A673 (cell line): ENCODE measurements at regions not wholly inside any gene's neighbourhood (a gene's known extent, or its start where the extent isn't known, plus 50 kb on each side); places are given as distances from the start of the nearest gene placed in this dataset.

Experiments used
- BruUV-seq: library from RNA; stranded (reverse); fragments of 400-500 nt; replicated peaks from 2 replicates; lab custom pipeline; 2021; lab: Mats Ljungman, UMichigan
- CTCF ChIA-PET: fragments of 300-600 bp; sonication (Branson Sonifier 250); formaldehyde crosslinking; loops from one replicate; lab custom pipeline; 2022; ENCODE audit warnings: antibody characterized with exemption; lab: Charles Lee
- POLR2A ChIA-PET: fragments of 300-600 bp; sonication (Branson Sonifier 250); formaldehyde crosslinking; loops from one replicate; lab custom pipeline; 2022; ENCODE audit warnings: antibody characterized with exemption; ENCODE audit not compliant: low non-redundant PET; lab: Charles Lee
- DNase-seq: peaks from one replicate; pipeline ENCODE4 v3.0.0-alpha.2; 2015; ENCODE audit warnings: low spot score
- H3K27ac ChIP-seq: fragments of 200-600 bp; sonication (generic); 2 replicates; pipeline ENCODE4 v1.5.1; 2016; ENCODE audit warnings: mixed run types, low read depth, mild to moderate bottlenecking, mixed read lengths, antibody characterized with exemption, low read length; ENCODE audit not compliant: poor library complexity, severe bottlenecking
- H3K27me3 ChIP-seq: fragments of 200-600 bp; sonication (generic); replicated peaks from 2 replicates; pipeline ENCODE4 v1.6.1; 2017; ENCODE audit warnings: mixed run types, low read depth, mild to moderate bottlenecking, mixed read lengths, antibody characterized with exemption, low read length; ENCODE audit not compliant: insufficient read depth, poor library complexity
- H3K36me3 ChIP-seq: fragments of 200-600 bp; sonication (generic); 2 replicates; pipeline ENCODE4 v1.6.1; 2016; ENCODE audit warnings: mixed run types, mild to moderate bottlenecking, mixed read lengths, antibody characterized with exemption, low read length; ENCODE audit not compliant: insufficient read depth, poor library complexity, severe bottlenecking
- H3K4me1 ChIP-seq: fragments of 200-600 bp; sonication (generic); 2 replicates; pipeline ENCODE4 v1.6.1; 2017; ENCODE audit warnings: mixed run types, mild to moderate bottlenecking, mixed read lengths, antibody characterized with exemption, low read length; ENCODE audit not compliant: insufficient read depth, poor library complexity, severe bottlenecking
- H3K4me3 ChIP-seq: fragments of 200-600 bp; sonication (generic); 2 replicates; pipeline ENCODE4 v1.5.1; 2016; ENCODE audit warnings: low read depth, mixed run types, mild to moderate bottlenecking, mixed read lengths, low read length; ENCODE audit not compliant: poor library complexity, severe bottlenecking
- H3K9me3 ChIP-seq: fragments of 200-600 bp; sonication (generic); 2 replicates; pipeline ENCODE4 v1.6.1; 2016; ENCODE audit warnings: mixed run types, low read depth, mild to moderate bottlenecking, mixed read lengths, antibody characterized with exemption, low read length; ENCODE audit not compliant: poor library complexity, severe bottlenecking
- CTCF ChIP-seq: fragments of 300-800, 200-600 bp; sonication (generic); conservative IDR thresholded peaks from 2 replicates; pipeline ENCODE4 v1.5.1; 2017; ENCODE audit warnings: low read depth, mild to moderate bottlenecking, antibody characterized with exemption, low read length, moderate library complexity, mixed read lengths
- EZH2 ChIP-seq: fragments of 200-600 bp; sonication (generic); IDR thresholded peaks from 2 replicates; pipeline ENCODE4 v1.6.1; 2017; ENCODE audit warnings: borderline replicate concordance, low read depth, mild to moderate bottlenecking, mixed read lengths, antibody characterized with exemption, low read length; ENCODE audit not compliant: poor library complexity, severe bottlenecking
- intact Hi-C: fragments of 100-400 bp; cut with micrococcal nuclease; formaldehyde crosslinking; loops from one replicate; pipeline ENCODE4 v1.10.0; 2022; ENCODE audit not compliant: unreplicated experiment

GRCh38 chr22:48146426-48146825, 1384.0 kb downstream of the TBC1D22A start:
- no TSS peak for BruUV-seq
- DNase-seq, result no peak
- intact Hi-C loops, result no loop called here
- H3K27ac ChIP-seq, result no peak overlapping the region
- no peaks in the 10 kb centered on the region for H3K36me3 ChIP-seq
- ChIA-PET CTCF (no interaction called here), POLR2A (no interaction called here)
- H3K27me3 ChIP-seq, result peaks cover 39% of the 10 kb centered on the region
- H3K4me1 ChIP-seq, result no peaks in the 10 kb centered on the region
- no peak overlapping the region for H3K4me3 ChIP-seq
- H3K9me3 ChIP-seq, result no peaks in the 10 kb centered on the region
- TF ChIP-seq EZH2 (no peak), CTCF (no peak)

- Histone ChIP-seq H3K27me3 (peaks cover 39% of the 10 kb centered on the region), H3K27ac (no peak overlapping the region), H3K4me1 (no peaks in the 10 kb centered on the region), H3K9me3 (no peaks in the 10 kb centered on the region), H3K4me3 (no peak overlapping the region), H3K36me3 (no peaks in the 10 kb centered on the region)
- no peak for DNase-seq
- no TSS peak for BruUV-seq
- ChIA-PET CTCF (no interaction called here), POLR2A (no interaction called here)
- TF ChIP-seq CTCF (no peak), EZH2 (no peak)
- intact Hi-C loops, result no loop called here
These were observed 1383.3 kb downstream of the TBC1D22A start for GRCh38 chr22:48145738-48146137.

GRCh38 chr22:48144318-48144717, 1381.9 kb downstream of the TBC1D22A start:
- Histone ChIP-seq H3K27me3 (peaks cover 39% of the 10 kb centered on the region), H3K27ac (no peak overlapping the region), H3K9me3 (no peaks in the 10 kb centered on the region), H3K4me1 (no peaks in the 10 kb centered on the region), H3K36me3 (no peaks in the 10 kb centered on the region), H3K4me3 (no peak overlapping the region)
- intact Hi-C loops, result no loop called here
- ChIA-PET CTCF (no interaction called here), POLR2A (no interaction called here)
- no TSS peak for BruUV-seq
- DNase-seq, result no peak
- TF ChIP-seq EZH2 (no peak), CTCF (no peak)
